Liver (tissue), 3 donors: ENCODE measurements at regions not wholly inside any gene's neighbourhood (a gene's known extent, or its start where the extent isn't known, plus 50 kb on each side); places are given as distances from the start of the nearest gene placed in this dataset.

Source experiments
- EGR1 ChIP-seq, 2 donors: IDR thresholded peaks; 2 replicates each; pipeline ENCODE4 v1.6.1; 2016 to 2018; ENCODE audit warnings: antibody characterized with exemption in 2 of 2, low read depth in 2 of 2
- HNF4G ChIP-seq: IDR thresholded peaks from 2 replicates; pipeline ENCODE4 v1.6.1; 2016; ENCODE audit warnings: antibody characterized with exemption
- JUND ChIP-seq, 2 donors: IDR thresholded peaks; 2 replicates each; pipeline ENCODE4 v1.6.1; 2016; ENCODE audit warnings: antibody characterized with exemption in 2 of 2
- RAD21 ChIP-seq, 2 donors: IDR thresholded peaks; 2 replicates each; pipeline ENCODE4 v1.6.1; 2016; ENCODE audit warnings: antibody characterized with exemption in 2 of 2, mild to moderate bottlenecking in 2 of 2
- SP1 ChIP-seq: IDR thresholded peaks from 2 replicates; pipeline ENCODE4 v1.6.1; 2018; ENCODE audit warnings: antibody characterized with exemption, mild to moderate bottlenecking
- TF ChIP-seq, protein P1 (sequence below): fragments of 150-350 bp; IDR thresholded peaks from 2 replicates; pipeline ENCODE4 v1.5.1; 2017; ENCODE audit warnings: improper control_type of control experiment, low read depth, low read length; ENCODE audit not compliant: missing input control
- TF ChIP-seq, protein P2 (sequence below): IDR thresholded peaks from 2 replicates; pipeline ENCODE4 v1.6.1; 2016; ENCODE audit warnings: antibody characterized with exemption, mild to moderate bottlenecking
- donor health status: healthy.
- donor health status: healthy.

GRCh38 chr16:73251608-73252007 is 203.7 kb upstream of the ZFHX3 start:
- TF ChIP-seq, protein P1, sequence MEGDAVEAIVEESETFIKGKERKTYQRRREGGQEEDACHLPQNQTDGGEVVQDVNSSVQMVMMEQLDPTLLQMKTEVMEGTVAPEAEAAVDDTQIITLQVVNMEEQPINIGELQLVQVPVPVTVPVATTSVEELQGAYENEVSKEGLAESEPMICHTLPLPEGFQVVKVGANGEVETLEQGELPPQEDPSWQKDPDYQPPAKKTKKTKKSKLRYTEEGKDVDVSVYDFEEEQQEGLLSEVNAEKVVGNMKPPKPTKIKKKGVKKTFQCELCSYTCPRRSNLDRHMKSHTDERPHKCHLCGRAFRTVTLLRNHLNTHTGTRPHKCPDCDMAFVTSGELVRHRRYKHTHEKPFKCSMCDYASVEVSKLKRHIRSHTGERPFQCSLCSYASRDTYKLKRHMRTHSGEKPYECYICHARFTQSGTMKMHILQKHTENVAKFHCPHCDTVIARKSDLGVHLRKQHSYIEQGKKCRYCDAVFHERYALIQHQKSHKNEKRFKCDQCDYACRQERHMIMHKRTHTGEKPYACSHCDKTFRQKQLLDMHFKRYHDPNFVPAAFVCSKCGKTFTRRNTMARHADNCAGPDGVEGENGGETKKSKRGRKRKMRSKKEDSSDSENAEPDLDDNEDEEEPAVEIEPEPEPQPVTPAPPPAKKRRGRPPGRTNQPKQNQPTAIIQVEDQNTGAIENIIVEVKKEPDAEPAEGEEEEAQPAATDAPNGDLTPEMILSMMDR = no peak
- TF ChIP-seq EGR1 (IDR thresholded peaks at IDR 0.05; ENCODE audit: low read depth in 2 of 2) (no peak), HNF4G (no peak), SP1 (no peak), RAD21 (IDR thresholded peaks at IDR 0.05) (no peak), JUND (IDR thresholded peaks at IDR 0.05) (no peak)
- TF ChIP-seq, protein P2, sequence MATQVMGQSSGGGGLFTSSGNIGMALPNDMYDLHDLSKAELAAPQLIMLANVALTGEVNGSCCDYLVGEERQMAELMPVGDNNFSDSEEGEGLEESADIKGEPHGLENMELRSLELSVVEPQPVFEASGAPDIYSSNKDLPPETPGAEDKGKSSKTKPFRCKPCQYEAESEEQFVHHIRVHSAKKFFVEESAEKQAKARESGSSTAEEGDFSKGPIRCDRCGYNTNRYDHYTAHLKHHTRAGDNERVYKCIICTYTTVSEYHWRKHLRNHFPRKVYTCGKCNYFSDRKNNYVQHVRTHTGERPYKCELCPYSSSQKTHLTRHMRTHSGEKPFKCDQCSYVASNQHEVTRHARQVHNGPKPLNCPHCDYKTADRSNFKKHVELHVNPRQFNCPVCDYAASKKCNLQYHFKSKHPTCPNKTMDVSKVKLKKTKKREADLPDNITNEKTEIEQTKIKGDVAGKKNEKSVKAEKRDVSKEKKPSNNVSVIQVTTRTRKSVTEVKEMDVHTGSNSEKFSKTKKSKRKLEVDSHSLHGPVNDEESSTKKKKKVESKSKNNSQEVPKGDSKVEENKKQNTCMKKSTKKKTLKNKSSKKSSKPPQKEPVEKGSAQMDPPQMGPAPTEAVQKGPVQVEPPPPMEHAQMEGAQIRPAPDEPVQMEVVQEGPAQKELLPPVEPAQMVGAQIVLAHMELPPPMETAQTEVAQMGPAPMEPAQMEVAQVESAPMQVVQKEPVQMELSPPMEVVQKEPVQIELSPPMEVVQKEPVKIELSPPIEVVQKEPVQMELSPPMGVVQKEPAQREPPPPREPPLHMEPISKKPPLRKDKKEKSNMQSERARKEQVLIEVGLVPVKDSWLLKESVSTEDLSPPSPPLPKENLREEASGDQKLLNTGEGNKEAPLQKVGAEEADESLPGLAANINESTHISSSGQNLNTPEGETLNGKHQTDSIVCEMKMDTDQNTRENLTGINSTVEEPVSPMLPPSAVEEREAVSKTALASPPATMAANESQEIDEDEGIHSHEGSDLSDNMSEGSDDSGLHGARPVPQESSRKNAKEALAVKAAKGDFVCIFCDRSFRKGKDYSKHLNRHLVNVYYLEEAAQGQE = no peak
